IMR-90 (cell line): ENCODE measurements at regions not wholly inside any gene's neighbourhood (a gene's known extent, or its start where the extent isn't known, plus 50 kb on each side); places are given as distances from the start of the nearest gene placed in this dataset.

Experiments used
- POLR2A ChIP-seq: IDR thresholded peaks from 2 replicates; pipeline ENCODE4 v1.6.1; 2012; ENCODE audit warnings: mild to moderate bottlenecking, low read depth, low read length
- TF ChIP-seq, protein P1 (sequence below): conservative IDR thresholded peaks from 2 replicates; pipeline ENCODE4 v1.5.1; 2012; ENCODE audit warnings: mild to moderate bottlenecking, low read depth, low read length, improper control_type of control experiment

DNA sequence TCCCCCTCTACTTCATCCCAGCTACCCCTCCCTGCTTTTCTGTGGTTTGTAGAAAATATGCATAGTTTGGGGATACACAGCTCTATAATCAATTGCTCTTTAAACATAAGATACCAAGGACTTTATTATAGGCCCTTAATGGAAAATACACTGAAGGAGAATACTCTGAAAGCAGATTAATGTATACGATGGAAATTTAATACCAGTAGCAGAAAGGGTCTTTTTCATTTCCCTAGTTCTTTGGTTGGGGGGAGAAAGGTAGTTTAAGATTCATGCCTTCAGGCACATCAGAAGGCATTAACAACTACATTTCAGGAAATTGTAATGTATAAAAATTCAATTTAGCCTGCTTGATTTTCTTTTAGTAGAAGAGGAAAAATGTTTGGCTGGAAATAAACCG lies 452.9 kb upstream of the ZNF608 start:
- TF ChIP-seq, protein P1, sequence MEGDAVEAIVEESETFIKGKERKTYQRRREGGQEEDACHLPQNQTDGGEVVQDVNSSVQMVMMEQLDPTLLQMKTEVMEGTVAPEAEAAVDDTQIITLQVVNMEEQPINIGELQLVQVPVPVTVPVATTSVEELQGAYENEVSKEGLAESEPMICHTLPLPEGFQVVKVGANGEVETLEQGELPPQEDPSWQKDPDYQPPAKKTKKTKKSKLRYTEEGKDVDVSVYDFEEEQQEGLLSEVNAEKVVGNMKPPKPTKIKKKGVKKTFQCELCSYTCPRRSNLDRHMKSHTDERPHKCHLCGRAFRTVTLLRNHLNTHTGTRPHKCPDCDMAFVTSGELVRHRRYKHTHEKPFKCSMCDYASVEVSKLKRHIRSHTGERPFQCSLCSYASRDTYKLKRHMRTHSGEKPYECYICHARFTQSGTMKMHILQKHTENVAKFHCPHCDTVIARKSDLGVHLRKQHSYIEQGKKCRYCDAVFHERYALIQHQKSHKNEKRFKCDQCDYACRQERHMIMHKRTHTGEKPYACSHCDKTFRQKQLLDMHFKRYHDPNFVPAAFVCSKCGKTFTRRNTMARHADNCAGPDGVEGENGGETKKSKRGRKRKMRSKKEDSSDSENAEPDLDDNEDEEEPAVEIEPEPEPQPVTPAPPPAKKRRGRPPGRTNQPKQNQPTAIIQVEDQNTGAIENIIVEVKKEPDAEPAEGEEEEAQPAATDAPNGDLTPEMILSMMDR: no peak
- no peak for TF ChIP-seq POLR2A
